NCI-H128 (cell line): ENCODE measurements at regions not wholly inside any gene's neighbourhood (a gene's known extent, or its start where the extent isn't known, plus 50 kb on each side); places are given as distances from the start of the nearest gene placed in this dataset.

ENCODE experiments used
- DNase-seq: peaks from one replicate; lab custom pipeline; 2025; ENCODE audit not compliant: unreplicated experiment; lab: John Stamatoyannopoulos, UW

GRCh38 chr4:119725011-119725410 lies 96.4 kb upstream of the PDE5A start:
- no peak for DNase-seq

GRCh38 chr4:119722670-119723069 lies 94.1 kb upstream of the PDE5A start:
- no peak for DNase-seq

GRCh38 chr4:119721878-119722277 lies 93.3 kb upstream of the PDE5A start:
- no peak for DNase-seq

- DNase-seq: no peak
Observed at GRCh38 chr4:119715490-119716445, 87.2 kb upstream of the PDE5A start.

GRCh38 chr4:119709418-119709817 lies 80.8 kb upstream of the PDE5A start:
- DNase-seq: no peak

GRCh38 chr4:119707336-119707735 lies 78.7 kb upstream of the PDE5A start:
- DNase-seq: no peak

- no peak for DNase-seq
Observed at GRCh38 chr4:119706804-119707203, 78.2 kb upstream of the PDE5A start.

- no peak for DNase-seq
Observed at GRCh38 chr4:119697887-119698393, 69.3 kb upstream of the PDE5A start.

- no peak for DNase-seq
Observed at GRCh38 chr4:119696963-119697362, 68.4 kb upstream of the PDE5A start.

GRCh38 chr4:119695216-119695615 lies 66.6 kb upstream of the PDE5A start:
- no peak for DNase-seq

- DNase-seq: no peak
Observed at GRCh38 chr4:119693126-119693525, 64.5 kb upstream of the PDE5A start.

- DNase-seq: no peak
Observed at GRCh38 chr4:119692001-119692400, 63.4 kb upstream of the PDE5A start.

- DNase-seq: no peak
Observed at GRCh38 chr4:119690871-119691270, 62.3 kb upstream of the PDE5A start.

GRCh38 chr4:119688446-119688845 lies 59.8 kb upstream of the PDE5A start:
- no peak for DNase-seq

GRCh38 chr4:119684463-119684862 lies 55.9 kb upstream of the PDE5A start:
- no peak for DNase-seq

GRCh38 chr4:119683518-119683917 lies 54.9 kb upstream of the PDE5A start:
- DNase-seq: no peak

GRCh38 chr4:119682099-119682498 lies 53.5 kb upstream of the PDE5A start:
- DNase-seq: no peak

- DNase-seq: no peak
Observed at GRCh38 chr4:119679251-119679650, 50.6 kb upstream of the PDE5A start.

- DNase-seq: no peak
Observed at GRCh38 chr4:119678761-119679160, 50.2 kb upstream of the PDE5A start.
